Suprapubic skin (tissue), 4 donors: ENCODE measurements at regions not wholly inside any gene's neighbourhood (a gene's known extent, or its start where the extent isn't known, plus 50 kb on each side); places are given as distances from the start of the nearest gene placed in this dataset.

Experiments used
- EP300 ChIP-seq: sonication (generic); formaldehyde crosslinking; IDR thresholded peaks from one replicate; pipeline ENCODE4 v1.6.1; 2017; ENCODE audit warnings: antibody characterized with exemption
- POLR2A ChIP-seq, 2 donors: fragments of 450-650 bp; IDR thresholded peaks; one replicate each; pipeline ENCODE4 v1.6.1; 2017; ENCODE audit warnings: antibody characterized with exemption in 2 of 2, mild to moderate bottlenecking in 2 of 2, moderate library complexity in 2 of 2
- POLR2AphosphoS5 ChIP-seq, 3 donors: sonication (generic); formaldehyde crosslinking; IDR thresholded peaks; one replicate each; pipeline ENCODE4 v1.6.1; 2017; ENCODE audit warnings: antibody characterized with exemption in 3 of 3
- TF ChIP-seq, protein P1 (sequence below), 2 donors: fragments of 200-600 bp in 1 of 2; fragments of 450-650 bp in 1 of 2; sonication (generic) in 1 of 2; IDR thresholded peaks; one replicate each; pipeline ENCODE4 v1.5.1; 2016 to 2019; ENCODE audit warnings: antibody characterized with exemption in 2 of 2, mild to moderate bottlenecking in 1 of 2, moderate library complexity in 1 of 2

DNA sequence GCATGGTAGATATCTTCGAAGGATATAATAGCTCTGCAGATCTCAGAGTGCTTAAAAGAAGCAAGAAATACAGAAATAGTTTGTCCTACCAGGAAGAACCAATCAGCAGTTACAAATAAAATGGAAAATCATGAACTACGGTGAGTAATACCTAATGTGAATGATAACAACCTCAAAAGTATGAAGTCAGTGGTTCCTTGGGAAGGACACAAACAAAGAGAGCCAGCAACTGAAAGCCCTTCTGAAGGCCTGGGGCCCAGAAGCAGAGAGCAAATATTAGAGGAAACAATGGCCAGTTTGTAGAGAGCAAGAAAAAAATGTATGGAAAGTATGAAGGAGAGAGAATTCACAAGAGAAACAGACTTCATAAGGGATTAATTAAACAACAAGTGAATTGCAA lies 226.8 kb upstream of the CHST9 start:
- TF ChIP-seq, protein P1, sequence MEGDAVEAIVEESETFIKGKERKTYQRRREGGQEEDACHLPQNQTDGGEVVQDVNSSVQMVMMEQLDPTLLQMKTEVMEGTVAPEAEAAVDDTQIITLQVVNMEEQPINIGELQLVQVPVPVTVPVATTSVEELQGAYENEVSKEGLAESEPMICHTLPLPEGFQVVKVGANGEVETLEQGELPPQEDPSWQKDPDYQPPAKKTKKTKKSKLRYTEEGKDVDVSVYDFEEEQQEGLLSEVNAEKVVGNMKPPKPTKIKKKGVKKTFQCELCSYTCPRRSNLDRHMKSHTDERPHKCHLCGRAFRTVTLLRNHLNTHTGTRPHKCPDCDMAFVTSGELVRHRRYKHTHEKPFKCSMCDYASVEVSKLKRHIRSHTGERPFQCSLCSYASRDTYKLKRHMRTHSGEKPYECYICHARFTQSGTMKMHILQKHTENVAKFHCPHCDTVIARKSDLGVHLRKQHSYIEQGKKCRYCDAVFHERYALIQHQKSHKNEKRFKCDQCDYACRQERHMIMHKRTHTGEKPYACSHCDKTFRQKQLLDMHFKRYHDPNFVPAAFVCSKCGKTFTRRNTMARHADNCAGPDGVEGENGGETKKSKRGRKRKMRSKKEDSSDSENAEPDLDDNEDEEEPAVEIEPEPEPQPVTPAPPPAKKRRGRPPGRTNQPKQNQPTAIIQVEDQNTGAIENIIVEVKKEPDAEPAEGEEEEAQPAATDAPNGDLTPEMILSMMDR (IDR thresholded peaks at IDR 0.05): no peak
- no peak for TF ChIP-seq POLR2A (IDR thresholded peaks at IDR 0.05)
- no peak for TF ChIP-seq POLR2AphosphoS5 (IDR thresholded peaks at IDR 0.05)
- no peak for TF ChIP-seq EP300
